ENCODE measurements at regions not wholly inside any gene's neighbourhood (a gene's known extent, or its start where the extent isn't known, plus 50 kb on each side); places are given as distances from the start of the nearest gene placed in this dataset.
"Not testable (repeated sequence)": the region's sequence is repeated elsewhere in the genome, so short reads cannot be mapped to it uniquely, and the experiment has no call there.

- DNase-seq, result no peak
Measured at GRCh38 chr7:113705439-113705838, 213.4 kb downstream of the PPP1R3A start.

GRCh38 chr7:113698556-113699220, 220.1 kb downstream of the PPP1R3A start:
- no peak for DNase-seq

- DNase-seq, result no peak
Measured at GRCh38 chr7:113694149-113694548, 224.7 kb downstream of the PPP1R3A start.

GRCh38 chr7:113684165-113684564, 234.6 kb downstream of the PPP1R3A start:
- no peak for DNase-seq

GRCh38 chr7:113677811-113678210, 241.0 kb downstream of the PPP1R3A start:
- no peak for DNase-seq

GRCh38 chr7:113664867-113665266, 253.9 kb downstream of the PPP1R3A start:
- DNase-seq, result no peak

GRCh38 chr7:113659416-113659815, 259.4 kb downstream of the PPP1R3A start:
- DNase-seq, result no peak

- no peak for DNase-seq
Measured at GRCh38 chr7:113657603-113658002, 261.2 kb downstream of the PPP1R3A start.

- no peak for DNase-seq
Measured at GRCh38 chr7:113652501-113652900, 266.3 kb downstream of the PPP1R3A start.

GRCh38 chr7:113649556-113649955, 269.3 kb downstream of the PPP1R3A start:
- DNase-seq, result no peak

- DNase-seq, result no peak
Measured at GRCh38 chr7:113639221-113639620, 279.6 kb downstream of the PPP1R3A start.

GRCh38 chr7:113636727-113637421, 281.9 kb downstream of the PPP1R3A start:
- DNase-seq, result no peak

GRCh38 chr7:113635492-113635891, 283.3 kb downstream of the PPP1R3A start:
- DNase-seq, result no peak

GRCh38 chr7:113633073-113633472, 285.7 kb downstream of the PPP1R3A start:
- DNase-seq, result no peak

- DNase-seq, result no peak
Measured at GRCh38 chr7:113628948-113629847, 289.6 kb downstream of the PPP1R3A start.

- DNase-seq, result no peak
Measured at GRCh38 chr7:113625494-113626102, 293.2 kb downstream of the PPP1R3A start.

- DNase-seq, result no peak
Measured at GRCh38 chr7:113622796-113623195, 296.0 kb downstream of the PPP1R3A start.

- no peak for DNase-seq
Measured at GRCh38 chr7:113610572-113610971, 308.2 kb downstream of the PPP1R3A start.

- no peak for DNase-seq
Measured at GRCh38 chr7:113608782-113609181, 310.0 kb downstream of the PPP1R3A start.

GRCh38 chr7:113606325-113606724, 312.5 kb downstream of the PPP1R3A start:
- DNase-seq, result no peak

GRCh38 chr7:113600428-113600827, 318.4 kb downstream of the PPP1R3A start:
- DNase-seq, result not testable (repeated sequence)

- DNase-seq, result not testable (repeated sequence)
Measured at GRCh38 chr7:113593455-113593854, 325.4 kb downstream of the PPP1R3A start.

- not testable (repeated sequence) for DNase-seq
Measured at GRCh38 chr7:113592924-113593323, 325.9 kb downstream of the PPP1R3A start.

Measured in DMS153 (cell line).